ENCODE measurements at regions not wholly inside any gene's neighbourhood (a gene's known extent, or its start where the extent isn't known, plus 50 kb on each side); places are given as distances from the start of the nearest gene placed in this dataset.

DNA sequence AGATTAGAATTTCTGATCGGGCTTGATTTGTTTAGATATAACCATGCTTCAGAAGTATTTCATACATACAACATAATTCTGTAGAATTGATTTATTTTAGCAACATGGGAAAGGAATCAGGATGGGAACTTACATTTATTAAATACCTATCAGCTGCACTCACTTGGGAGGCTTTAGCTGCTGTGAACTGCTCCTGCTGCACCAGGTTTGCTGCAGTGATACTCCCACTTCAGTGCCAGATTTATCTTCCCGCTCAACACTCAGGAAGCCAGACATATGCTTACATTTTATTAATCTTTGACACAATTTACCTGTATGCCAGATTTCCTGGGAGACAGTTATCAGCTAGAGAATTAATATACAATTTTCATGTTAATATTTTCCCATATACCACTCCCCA lies 64.0 kb upstream of the PLCXD3 start:
- TF ChIP-seq, protein P1, sequence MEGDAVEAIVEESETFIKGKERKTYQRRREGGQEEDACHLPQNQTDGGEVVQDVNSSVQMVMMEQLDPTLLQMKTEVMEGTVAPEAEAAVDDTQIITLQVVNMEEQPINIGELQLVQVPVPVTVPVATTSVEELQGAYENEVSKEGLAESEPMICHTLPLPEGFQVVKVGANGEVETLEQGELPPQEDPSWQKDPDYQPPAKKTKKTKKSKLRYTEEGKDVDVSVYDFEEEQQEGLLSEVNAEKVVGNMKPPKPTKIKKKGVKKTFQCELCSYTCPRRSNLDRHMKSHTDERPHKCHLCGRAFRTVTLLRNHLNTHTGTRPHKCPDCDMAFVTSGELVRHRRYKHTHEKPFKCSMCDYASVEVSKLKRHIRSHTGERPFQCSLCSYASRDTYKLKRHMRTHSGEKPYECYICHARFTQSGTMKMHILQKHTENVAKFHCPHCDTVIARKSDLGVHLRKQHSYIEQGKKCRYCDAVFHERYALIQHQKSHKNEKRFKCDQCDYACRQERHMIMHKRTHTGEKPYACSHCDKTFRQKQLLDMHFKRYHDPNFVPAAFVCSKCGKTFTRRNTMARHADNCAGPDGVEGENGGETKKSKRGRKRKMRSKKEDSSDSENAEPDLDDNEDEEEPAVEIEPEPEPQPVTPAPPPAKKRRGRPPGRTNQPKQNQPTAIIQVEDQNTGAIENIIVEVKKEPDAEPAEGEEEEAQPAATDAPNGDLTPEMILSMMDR (optimal IDR thresholded peaks at IDR 0.05 in 1 of 3, IDR thresholded peaks at IDR 0.05 in 1 of 3, conservative IDR thresholded peaks at IDR 0.05 in 1 of 3; ENCODE audit: extremely low read depth in 1 of 3, insufficient read depth in 2 of 3, low read length in 3 of 3) = no peak
- no peak for TF ChIP-seq EZH2 (IDR thresholded peaks at IDR 0.05; ENCODE audit: low read length)
